ENCODE measurements at regions not wholly inside any gene's neighbourhood (a gene's known extent, or its start where the extent isn't known, plus 50 kb on each side); places are given as distances from the start of the nearest gene placed in this dataset.

GRCh38 chr5:174642816-174643405, 81.5 kb upstream of the MSX2 start:
- no peak for TF ChIP-seq POLR2A (IDR thresholded peaks at IDR 0.05; ENCODE audit: low read depth, low read length)
- no peak for TF ChIP-seq POLR2AphosphoS5 (IDR thresholded peaks at IDR 0.05; ENCODE audit: low read depth, low read length)
- TF ChIP-seq POU2F2 (IDR thresholded peaks at IDR 0.05; ENCODE audit: low read depth, low read length): no peak
- TF ChIP-seq TAF1 (IDR thresholded peaks at IDR 0.05; ENCODE audit: low read depth, low read length): no peak

Data from GM12891 (cell line).